ENCODE measurements at regions not wholly inside any gene's neighbourhood (a gene's known extent, or its start where the extent isn't known, plus 50 kb on each side); places are given as distances from the start of the nearest gene placed in this dataset.

- POLR2A ChIA-PET: interaction anchor here (0.7 kb wide), 1 partner anchor 19 kb away, joined by 3 read pairs; no protein-coding TSS in a partner anchor
- peak in 2 of 4 experiments; percentile 30 to 41 for DNase-seq (ENCODE audit: extremely low read depth in 1 of 4, low spot score in 3 of 4)
- no peak overlapping the region for H3K27ac ChIP-seq (ENCODE audit: extremely low read depth, low read depth, low read length)
- no peak overlapping the region for H3K9ac ChIP-seq (ENCODE audit: insufficient read depth in 1 of 2, low read depth in 2 of 2, low read length in 2 of 2)
- H3K27me3 ChIP-seq (ENCODE audit: control insufficient read depth in 2 of 2, insufficient read depth in 2 of 2, low read length in 2 of 2): peaks cover 0 to 41% of the 10 kb centered on the region in 2 experiments; a peak in 2 of 5 replicates
- WGBS (ENCODE audit: insufficient coverage, low coverage, missing lambda C conversion rate): 24% methylated on average over 11 of the region's 12 CpGs
- FAIRE-seq: no peak
- TF ChIP-seq ZNF121 (CRISPR knock-in tag; conservative IDR thresholded peaks at IDR 0.05) (no peak), CREM (IDR thresholded peaks at IDR 0.05; ENCODE audit: low read depth) (no peak), SMARCA4 (IDR thresholded peaks at IDR 0.05) (no peak), HMG20B (CRISPR knock-in tag; IDR thresholded peaks at IDR 0.05) (no peak), NFIC (IDR thresholded peaks at IDR 0.05) (peak; percentile 30; the same call in 1 of the 2 replicates), HDAC6 (IDR thresholded peaks at IDR 0.05; ENCODE audit: low read depth, low read length) (no peak)
- no peak overlapping the region for H3K4me2 ChIP-seq (ENCODE audit: insufficient read depth, low read length)
- in situ Hi-C loops (cut with MboI) (no loop called here), intact Hi-C loops (cut with micrococcal nuclease) (no loop called here)
- ATAC-seq: no peak
- H3K9me1 ChIP-seq (ENCODE audit: control insufficient read depth, insufficient read depth, low read length): no peaks in the 10 kb centered on the region
- H3K4me3 ChIP-seq: no peak overlapping the region
- H2AFZ ChIP-seq (ENCODE audit: low read depth, low read length): no peak overlapping the region
- no TSS peak for BruUV-seq (replicated peaks)
- H3K9me3 ChIP-seq (replicated peaks; ENCODE audit: control insufficient read depth, insufficient read depth, low read depth, low read length): no peaks in the 10 kb centered on the region
- no peaks in the 10 kb centered on the region for H4K20me1 ChIP-seq (replicated peaks; ENCODE audit: control insufficient read depth, insufficient read depth, low read length)
- no peaks in the 10 kb centered on the region for H3K79me2 ChIP-seq (ENCODE audit: control insufficient read depth, insufficient read depth, low read length)
- CTCF ChIA-PET (ENCODE audit: low intra/inter-chr PET ratio): no interaction called here
- H3K36me3 ChIP-seq (ENCODE audit: control insufficient read depth, insufficient read depth, low read length): no peaks in the 10 kb centered on the region
- H3K4me1 ChIP-seq (replicated peaks in 1 of 2; ENCODE audit: control insufficient read depth in 2 of 2, insufficient read depth in 2 of 2, low read length in 2 of 2): peaks cover 0 to 19% of the 10 kb centered on the region in 2 experiments; a peak in 2 of 5 replicates
These were observed 92.3 kb downstream of the HS1BP3 start for GRCh38 chr2:20558391-20559150.

DNA sequence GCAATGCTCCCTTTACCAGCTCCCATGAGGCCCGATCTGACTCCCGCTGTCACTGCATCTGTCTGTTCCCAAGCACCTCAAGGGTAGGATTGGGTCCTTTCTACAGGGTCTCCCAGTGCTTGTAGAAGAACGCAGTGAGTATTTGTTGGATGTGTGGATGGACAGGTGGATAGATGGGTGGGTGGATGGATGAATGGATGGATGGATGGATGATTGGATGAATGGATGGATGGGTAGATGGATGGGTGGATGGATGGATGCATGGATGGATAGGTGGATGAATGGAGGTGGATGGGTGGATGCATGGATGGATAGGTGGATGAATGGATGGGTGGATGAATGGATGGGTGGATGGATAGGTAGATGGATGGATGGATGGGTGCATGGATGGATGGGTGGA, 91.6 kb downstream of the HS1BP3 start:
- in situ Hi-C loops (cut with MboI) (no loop called here), intact Hi-C loops (cut with micrococcal nuclease) (no loop called here)
- ChIA-PET POLR2A (no interaction called here), CTCF (ENCODE audit: low intra/inter-chr PET ratio) (no interaction called here)
- ATAC-seq (no peak), DNase-seq (ENCODE audit: extremely low read depth in 1 of 4, low spot score in 3 of 4) (no peak), FAIRE-seq (no peak)
- no peak overlapping the region for H3K4me3 ChIP-seq
- peaks cover 0 to 42% of the 10 kb centered on the region in 2 experiments; a peak in 2 of 5 replicates for H3K27me3 ChIP-seq (ENCODE audit: control insufficient read depth in 2 of 2, insufficient read depth in 2 of 2, low read length in 2 of 2)
- H3K9me3 ChIP-seq (replicated peaks; ENCODE audit: control insufficient read depth, insufficient read depth, low read depth, low read length): no peaks in the 10 kb centered on the region
- no peak overlapping the region for H3K27ac ChIP-seq (ENCODE audit: extremely low read depth, low read depth, low read length)
- no TSS peak for BruUV-seq (replicated peaks)
- H3K4me1 ChIP-seq (replicated peaks in 1 of 2; ENCODE audit: control insufficient read depth in 2 of 2, insufficient read depth in 2 of 2, low read length in 2 of 2): peaks cover 0 to 19% of the 10 kb centered on the region in 2 experiments; a peak in 3 of 5 replicates
- no peak overlapping the region for H3K4me2 ChIP-seq (ENCODE audit: insufficient read depth, low read length)
- no peaks in the 10 kb centered on the region for H3K79me2 ChIP-seq (ENCODE audit: control insufficient read depth, insufficient read depth, low read length)
- H2AFZ ChIP-seq (ENCODE audit: low read depth, low read length): no peak overlapping the region
- H3K36me3 ChIP-seq (ENCODE audit: control insufficient read depth, insufficient read depth, low read length): no peaks in the 10 kb centered on the region
- WGBS (ENCODE audit: insufficient coverage, low coverage, missing lambda C conversion rate): 5% methylated on average over 3 of the region's 3 CpGs
- H4K20me1 ChIP-seq (replicated peaks; ENCODE audit: control insufficient read depth, insufficient read depth, low read length): no peaks in the 10 kb centered on the region
- no peaks in the 10 kb centered on the region for H3K9me1 ChIP-seq (ENCODE audit: control insufficient read depth, insufficient read depth, low read length)
- no peak overlapping the region for H3K9ac ChIP-seq (ENCODE audit: insufficient read depth in 1 of 2, low read depth in 2 of 2, low read length in 2 of 2)
- TF ChIP-seq, protein P1, sequence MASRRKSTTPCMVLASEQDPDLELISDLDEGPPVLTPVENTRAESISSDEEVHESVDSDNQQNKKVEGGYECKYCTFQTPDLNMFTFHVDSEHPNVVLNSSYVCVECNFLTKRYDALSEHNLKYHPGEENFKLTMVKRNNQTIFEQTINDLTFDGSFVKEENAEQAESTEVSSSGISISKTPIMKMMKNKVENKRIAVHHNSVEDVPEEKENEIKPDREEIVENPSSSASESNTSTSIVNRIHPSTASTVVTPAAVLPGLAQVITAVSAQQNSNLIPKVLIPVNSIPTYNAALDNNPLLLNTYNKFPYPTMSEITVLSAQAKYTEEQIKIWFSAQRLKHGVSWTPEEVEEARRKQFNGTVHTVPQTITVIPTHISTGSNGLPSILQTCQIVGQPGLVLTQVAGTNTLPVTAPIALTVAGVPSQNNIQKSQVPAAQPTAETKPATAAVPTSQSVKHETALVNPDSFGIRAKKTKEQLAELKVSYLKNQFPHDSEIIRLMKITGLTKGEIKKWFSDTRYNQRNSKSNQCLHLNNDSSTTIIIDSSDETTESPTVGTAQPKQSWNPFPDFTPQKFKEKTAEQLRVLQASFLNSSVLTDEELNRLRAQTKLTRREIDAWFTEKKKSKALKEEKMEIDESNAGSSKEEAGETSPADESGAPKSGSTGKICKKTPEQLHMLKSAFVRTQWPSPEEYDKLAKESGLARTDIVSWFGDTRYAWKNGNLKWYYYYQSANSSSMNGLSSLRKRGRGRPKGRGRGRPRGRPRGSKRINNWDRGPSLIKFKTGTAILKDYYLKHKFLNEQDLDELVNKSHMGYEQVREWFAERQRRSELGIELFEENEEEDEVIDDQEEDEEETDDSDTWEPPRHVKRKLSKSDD (conservative IDR thresholded peaks at IDR 0.05; ENCODE audit: low read length): no peak
- TF ChIP-seq TCF7 (IDR thresholded peaks at IDR 0.05; ENCODE audit: borderline replicate concordance) (no peak), ZNF143 (CRISPR knock-in tag; IDR thresholded peaks at IDR 0.05) (no peak), POLR2AphosphoS5 (IDR thresholded peaks at IDR 0.05; ENCODE audit: control insufficient read depth, insufficient read depth, low read depth, low read length) (no peak), GATA2 (CRISPR knock-in tag; IDR thresholded peaks at IDR 0.05) (no peak), PCBP2 (IDR thresholded peaks at IDR 0.05; ENCODE audit: low read depth, low read length, poor library complexity, severe bottlenecking) (no peak), NFYB (IDR thresholded peaks at IDR 0.05; ENCODE audit: extremely low read depth, insufficient read length) (no peak), ZNF347 (CRISPR knock-in tag; IDR thresholded peaks at IDR 0.05; ENCODE audit: low read depth) (no peak), RBM14 (IDR thresholded peaks at IDR 0.05; ENCODE audit: borderline replicate concordance, insufficient read depth, low read depth, low read length) (no peak)
